GM18505 (cell line): ENCODE measurements at regions not wholly inside any gene's neighbourhood (a gene's known extent, or its start where the extent isn't known, plus 50 kb on each side); places are given as distances from the start of the nearest gene placed in this dataset.
"Not testable (repeated sequence)": the region's sequence is repeated elsewhere in the genome, so short reads cannot be mapped to it uniquely, and the experiment has no call there.

Source experiments
- ATAC-seq: cut with Tn5 transposase; IDR thresholded peaks from one replicate; pipeline ENCODE4 v1.9.1; 2021; ENCODE audit not compliant: unreplicated experiment
- POLR2A ChIP-seq: IDR thresholded peaks from 4 replicates; pipeline ENCODE4 v1.6.1; 2011; ENCODE audit warnings: borderline replicate concordance; ENCODE audit not compliant: insufficient read depth, insufficient read length; ENCODE audit errors: extremely low read depth

- no peak for TF ChIP-seq POLR2A
- no peak for ATAC-seq
Observed at GRCh38 chr17:54439816-54440215, 460.8 kb upstream of the TOM1L1 start.

GRCh38 chr17:54451051-54451450 is 449.6 kb upstream of the TOM1L1 start:
- TF ChIP-seq POLR2A = no peak
- ATAC-seq = no peak

- ATAC-seq = no peak
- no peak for TF ChIP-seq POLR2A
Observed at GRCh38 chr17:54452666-54453348, 447.8 kb upstream of the TOM1L1 start.

DNA sequence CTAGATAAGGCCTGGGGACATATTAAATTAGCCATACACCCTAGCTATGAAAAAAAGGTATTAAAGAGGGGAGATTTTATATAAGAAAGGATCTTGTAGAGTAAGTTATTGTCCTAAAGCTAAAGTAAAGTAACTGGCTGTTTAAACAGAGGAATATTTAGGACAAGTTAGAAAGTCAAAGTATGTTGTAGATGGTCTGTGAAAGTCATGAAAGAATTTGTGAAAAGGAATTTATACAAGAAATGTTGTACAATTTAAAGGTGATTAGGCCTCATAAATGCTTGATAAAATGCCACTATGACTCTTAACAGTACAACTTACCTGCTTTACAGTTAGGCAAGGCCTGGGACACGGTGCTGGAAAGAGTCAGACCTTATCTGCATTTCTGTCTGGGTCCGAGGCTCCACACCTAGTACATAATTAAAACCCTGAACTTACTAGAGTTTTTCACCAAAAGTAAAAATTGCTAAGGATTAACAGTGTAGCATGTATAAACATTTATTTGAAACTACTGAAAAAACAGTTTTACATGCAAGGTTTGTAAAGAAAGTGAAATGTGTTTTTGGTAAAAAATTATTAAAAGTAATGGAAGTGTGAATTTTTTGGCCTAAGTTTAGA is 445.3 kb upstream of the TOM1L1 start:
- ATAC-seq = no peak
- no peak for TF ChIP-seq POLR2A

GRCh38 chr17:54465443-54465842 is 435.2 kb upstream of the TOM1L1 start:
- ATAC-seq = not testable (repeated sequence)

DNA sequence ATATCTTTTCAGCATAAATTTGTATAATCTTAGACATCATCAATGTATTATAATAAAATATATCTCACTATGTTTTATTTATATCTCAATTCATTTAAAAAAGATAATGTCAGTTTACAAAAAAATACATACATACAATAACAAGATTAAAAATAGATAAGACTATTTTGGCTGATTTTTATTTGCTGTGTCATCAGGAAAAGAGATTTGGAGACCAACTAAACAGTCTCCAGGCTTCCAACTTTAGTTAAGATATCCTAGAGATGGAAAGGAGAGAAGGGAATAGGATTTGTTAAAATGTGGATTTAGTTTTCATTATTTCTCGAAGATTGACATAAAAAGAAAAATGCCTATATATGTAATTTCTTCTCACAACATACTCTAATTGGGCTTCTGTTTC is 433.8 kb upstream of the TOM1L1 start:
- no peak for ATAC-seq
- TF ChIP-seq POLR2A = no peak

- TF ChIP-seq POLR2A = no peak
- ATAC-seq = no peak
Observed at GRCh38 chr17:54482843-54483242, 417.8 kb upstream of the TOM1L1 start.

DNA sequence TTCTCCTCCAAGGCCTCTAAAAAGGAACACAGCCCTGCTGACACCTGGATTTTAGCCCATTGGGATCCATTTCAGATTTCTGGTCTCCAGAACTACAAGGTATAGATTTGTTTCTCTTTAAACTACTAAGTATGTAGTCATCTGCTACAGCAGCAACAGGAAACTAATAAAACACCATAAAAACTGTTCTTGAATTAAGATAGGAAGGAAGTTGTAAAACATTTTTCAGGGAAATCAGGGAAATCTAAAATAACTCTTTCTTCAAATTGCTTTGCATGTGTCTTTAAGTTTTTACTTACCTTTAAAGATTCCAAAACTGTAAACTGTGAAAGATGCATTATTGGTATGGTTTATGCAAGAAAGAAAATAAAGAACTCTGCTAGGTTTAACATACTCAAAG is 407.0 kb upstream of the TOM1L1 start:
- no peak for ATAC-seq
- TF ChIP-seq POLR2A = no peak

- TF ChIP-seq POLR2A = no peak
- no peak for ATAC-seq
Observed at GRCh38 chr17:54494721-54495715, 405.6 kb upstream of the TOM1L1 start.

DNA sequence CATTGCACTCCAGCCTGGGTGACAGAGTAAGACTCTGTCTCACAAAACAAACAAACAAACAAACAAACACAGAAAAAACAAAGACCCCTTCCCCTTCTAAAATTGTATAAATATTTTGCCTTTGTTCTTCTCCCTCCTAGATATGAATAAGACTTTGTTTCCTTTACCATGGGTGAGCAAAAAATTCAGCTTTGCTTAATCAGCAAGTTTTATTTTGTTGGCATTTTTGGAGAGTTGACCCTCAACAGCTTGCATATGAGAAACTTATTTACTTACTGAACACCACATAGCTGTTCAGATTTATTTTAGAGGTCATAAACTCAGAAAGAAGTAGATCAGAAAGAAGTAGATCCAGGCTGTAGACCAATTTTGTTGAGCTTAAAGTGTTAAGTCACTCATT is 395.2 kb upstream of the TOM1L1 start:
- no peak for TF ChIP-seq POLR2A
- ATAC-seq = no peak

GRCh38 chr17:54518706-54519105 is 381.9 kb upstream of the TOM1L1 start:
- ATAC-seq = no peak
- no peak for TF ChIP-seq POLR2A

DNA sequence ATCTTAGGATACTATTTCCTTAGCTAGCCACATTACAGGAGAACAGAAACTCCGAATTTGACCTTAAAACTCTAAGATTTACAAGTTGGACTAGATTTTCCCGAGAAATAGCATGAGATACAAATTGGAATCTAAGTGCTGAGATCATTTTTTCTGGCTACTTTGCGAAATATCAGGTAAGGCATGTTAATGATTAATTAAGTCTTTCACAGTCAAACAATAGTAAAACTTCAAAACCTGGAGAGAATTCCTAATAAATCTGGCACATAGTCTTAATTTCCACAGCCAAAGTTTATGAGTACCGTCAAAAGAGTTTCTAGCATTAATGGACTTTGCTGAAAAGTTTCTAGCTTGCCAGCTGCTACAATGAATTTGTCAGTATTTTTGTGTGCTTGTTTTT is 379.5 kb upstream of the TOM1L1 start:
- no peak for TF ChIP-seq POLR2A
- no peak for ATAC-seq

DNA sequence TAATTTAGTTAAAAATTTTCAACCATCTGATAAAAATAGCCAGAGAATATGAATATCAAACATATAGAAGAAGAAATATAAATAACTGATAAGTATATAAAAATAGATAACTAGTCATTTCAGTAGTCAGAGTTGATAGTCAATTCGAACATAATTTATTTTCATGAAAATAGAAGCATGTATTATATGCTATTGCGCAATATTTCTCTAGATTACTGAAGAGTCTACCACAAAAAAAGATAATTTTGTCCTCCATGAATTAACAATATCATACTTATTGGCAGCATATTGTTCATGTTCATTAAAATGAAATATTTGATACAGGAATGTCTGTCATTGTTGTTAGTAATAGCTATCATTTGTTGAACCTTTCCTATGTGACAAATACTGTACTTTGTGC is 376.2 kb upstream of the TOM1L1 start:
- no peak for ATAC-seq
- no peak for TF ChIP-seq POLR2A

DNA sequence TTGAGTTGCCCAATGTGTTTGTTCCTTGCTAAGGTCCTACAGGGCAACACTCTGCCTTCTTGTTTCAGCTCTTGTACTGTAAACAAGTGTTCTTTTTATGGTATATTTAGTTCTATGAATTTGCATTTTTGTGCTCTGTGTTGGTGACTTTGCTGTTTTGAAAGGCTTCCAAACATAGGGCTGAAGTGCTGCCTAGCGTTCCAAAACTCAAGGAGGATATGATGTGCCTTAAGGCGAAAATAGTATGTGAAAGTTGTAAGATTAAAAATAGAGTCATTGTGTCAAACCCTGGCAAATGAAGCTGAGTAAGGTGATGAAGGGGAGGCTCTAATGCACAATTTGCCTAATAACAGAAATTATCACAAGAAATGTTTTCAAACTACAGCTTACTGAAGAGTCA is 372.7 kb upstream of the TOM1L1 start:
- no peak for ATAC-seq
- TF ChIP-seq POLR2A = no peak
